Stimulated activated CD4-positive, alpha-beta T cell treated with anti-CD3 and anti-CD28 coated beads, Interleukin-15, amount 100 ng/mL, for 48 hours (primary cell): ENCODE measurements at regions not wholly inside any gene's neighbourhood (a gene's known extent, or its start where the extent isn't known, plus 50 kb on each side); places are given as distances from the start of the nearest gene placed in this dataset.
"Not testable (repeated sequence)": the region's sequence is repeated elsewhere in the genome, so short reads cannot be mapped to it uniquely, and the experiment has no call there.

Source experiments
- DNase-seq, 2 donors: peaks; one replicate each; pipeline ENCODE4 v3.0.0-alpha.2; 2020; ENCODE audit warnings: low read depth in 2 of 2

- DNase-seq, result no peak
Measured at GRCh38 chr1:113185463-113186104, 112.6 kb downstream of the LRIG2 start.

- no peak for DNase-seq
Measured at GRCh38 chr1:113190078-113190477, 117.1 kb downstream of the LRIG2 start.

DNA sequence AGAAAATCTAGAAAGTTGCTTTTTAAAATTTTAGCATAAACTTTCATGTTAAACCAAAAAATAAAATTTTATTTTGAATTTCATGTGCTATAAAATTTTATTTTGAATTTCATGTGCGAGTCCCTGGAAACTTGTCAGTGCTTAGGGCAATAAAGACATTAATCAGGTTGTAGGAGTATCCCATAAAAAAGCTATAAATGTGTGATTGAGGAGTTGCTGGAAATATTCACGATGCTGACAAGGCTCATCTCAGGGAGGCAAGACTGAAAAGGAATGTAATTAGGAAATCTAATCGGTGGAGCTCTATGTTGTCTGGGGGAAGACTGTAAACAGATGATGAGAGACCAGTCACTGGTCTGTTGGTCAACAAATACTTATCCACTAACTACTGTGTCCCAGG is 117.9 kb downstream of the LRIG2 start:
- no peak for DNase-seq

- DNase-seq, result no peak
Measured at GRCh38 chr1:113191579-113192076, 118.6 kb downstream of the LRIG2 start.

- no peak for DNase-seq
Measured at GRCh38 chr1:113192242-113192641, 119.2 kb downstream of the LRIG2 start.

DNA sequence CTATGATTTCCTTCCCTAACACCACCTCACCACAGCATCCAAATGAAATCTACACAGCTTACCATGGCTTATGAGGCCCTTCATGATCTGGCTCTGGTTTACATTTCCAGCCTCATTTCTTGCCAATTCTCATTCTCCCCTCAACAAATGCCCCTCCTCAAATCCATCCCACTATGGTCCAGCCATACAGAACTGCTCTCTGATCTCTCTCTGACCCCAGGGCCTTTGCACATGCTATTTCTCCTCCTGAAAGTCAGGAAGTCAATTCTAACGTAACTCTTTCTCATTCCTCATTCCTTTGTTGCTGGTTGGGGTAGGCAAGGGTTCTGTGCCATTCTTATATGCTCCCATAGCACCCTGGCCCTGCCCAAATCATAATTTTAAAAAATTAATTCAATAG is 120.0 kb downstream of the LRIG2 start:
- DNase-seq, result no peak

DNA sequence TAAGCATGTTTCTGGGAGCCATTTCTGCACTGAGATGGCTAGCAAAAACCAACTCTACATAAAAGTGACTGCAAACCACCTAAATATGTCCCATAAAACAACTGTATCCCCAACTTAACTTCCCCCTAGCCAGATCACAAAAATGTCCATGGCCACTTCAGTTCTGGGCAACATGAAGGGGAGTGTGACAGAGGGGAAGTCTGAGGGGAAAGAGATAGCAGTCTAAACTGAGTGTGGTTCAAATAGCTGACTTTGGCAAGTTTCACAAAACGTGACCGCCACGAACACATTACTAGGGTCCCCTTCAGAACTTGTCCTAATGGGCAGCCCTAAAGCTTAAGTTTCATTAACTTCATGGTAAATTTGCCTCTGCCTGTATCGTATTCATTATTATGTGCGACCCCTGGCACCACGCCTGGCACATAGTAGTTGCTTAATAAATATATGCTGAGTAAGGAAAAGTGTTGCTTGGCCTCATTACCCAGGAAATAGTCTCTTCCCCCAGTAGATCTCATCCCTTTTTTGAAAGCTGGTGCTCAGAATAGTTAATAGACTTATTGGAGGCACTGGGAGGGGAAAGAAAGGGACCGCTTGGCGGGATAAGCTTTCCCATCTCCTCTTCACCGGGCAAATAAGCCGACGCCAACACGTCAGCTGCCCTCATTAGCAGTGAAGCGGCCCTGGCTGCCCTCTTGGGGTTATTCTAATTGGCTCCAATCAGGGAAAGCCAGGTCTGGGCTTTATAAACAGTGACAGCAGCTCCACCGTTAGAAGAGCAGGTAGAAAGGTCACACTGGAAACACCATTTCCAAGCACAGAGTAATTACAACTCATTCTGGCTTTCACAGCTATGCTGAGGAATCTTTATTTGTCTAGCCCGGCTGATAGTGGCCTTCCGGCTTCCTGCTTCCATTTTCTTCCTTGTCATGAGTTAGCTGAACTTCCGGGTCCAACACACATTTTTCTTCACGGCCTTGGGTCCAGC is 122.1 kb downstream of the LRIG2 start:
- DNase-seq, result no peak

GRCh38 chr1:113197719-113198330 is 124.8 kb downstream of the LRIG2 start:
- DNase-seq, result no peak

DNA sequence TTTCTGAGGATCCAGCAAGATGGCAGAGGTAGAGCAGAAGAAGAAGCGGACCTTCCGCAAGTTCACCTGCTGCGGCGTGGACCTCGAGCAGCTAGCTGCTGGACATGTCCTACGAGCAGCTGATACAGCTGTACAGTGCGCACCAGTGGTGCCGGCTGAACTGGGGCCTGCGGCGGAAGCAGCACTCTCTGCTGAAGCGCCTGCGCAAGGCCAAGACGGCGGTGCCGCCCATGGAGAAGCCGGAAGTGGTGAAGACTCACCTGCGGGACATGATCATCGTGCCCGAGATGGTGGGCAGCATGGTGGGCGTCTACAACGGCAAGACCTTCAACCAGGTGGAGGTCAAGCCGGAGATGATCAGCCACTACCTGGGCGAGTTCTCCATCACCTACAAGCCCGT is 125.8 kb downstream of the LRIG2 start:
- DNase-seq, result no peak

- no peak for DNase-seq
Measured at GRCh38 chr1:113199760-113200455, 126.9 kb downstream of the LRIG2 start.

DNA sequence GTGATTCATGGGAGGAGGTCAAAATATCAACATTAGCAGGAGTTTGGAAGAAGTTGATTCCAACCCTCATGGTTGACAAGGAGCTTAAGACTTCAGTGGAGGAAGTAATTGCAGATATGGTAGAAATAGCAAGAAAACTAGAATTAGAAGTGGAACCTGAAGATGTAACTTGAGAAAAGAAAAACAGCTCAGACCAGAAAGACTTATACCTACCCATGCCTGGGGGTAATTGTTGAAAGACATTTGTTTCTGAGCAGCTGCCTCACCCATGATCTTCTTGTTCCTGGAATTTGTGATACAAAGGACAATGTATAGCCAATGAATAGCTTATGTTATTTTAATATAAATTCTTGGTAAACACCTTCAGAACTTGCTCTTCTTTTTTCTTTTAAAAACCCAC is 128.6 kb downstream of the LRIG2 start:
- no peak for DNase-seq

GRCh38 chr1:113205980-113206766 is 133.2 kb downstream of the LRIG2 start:
- no peak for DNase-seq

DNA sequence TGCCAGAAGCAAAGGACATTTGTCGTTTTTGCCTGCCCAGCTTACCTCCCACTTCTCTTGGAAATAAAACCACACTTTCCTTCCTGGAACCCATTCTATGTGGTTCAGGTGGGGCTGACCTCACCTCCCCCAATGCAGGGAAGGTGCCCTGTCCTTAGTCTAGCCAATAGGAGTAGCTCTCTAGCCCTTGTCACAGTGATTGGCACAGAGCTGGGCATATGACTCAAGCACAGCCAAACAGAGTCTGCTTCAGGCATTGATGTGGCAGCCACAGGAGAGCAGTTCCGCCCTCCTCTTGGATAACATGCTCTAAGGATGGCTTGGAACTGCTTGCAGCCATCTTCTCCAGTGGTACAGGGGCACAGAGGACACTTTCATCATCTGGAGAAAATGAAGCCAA is 134.0 kb downstream of the LRIG2 start:
- DNase-seq, result no peak

- no peak for DNase-seq
Measured at GRCh38 chr1:113207457-113207856, 134.5 kb downstream of the LRIG2 start.

DNA sequence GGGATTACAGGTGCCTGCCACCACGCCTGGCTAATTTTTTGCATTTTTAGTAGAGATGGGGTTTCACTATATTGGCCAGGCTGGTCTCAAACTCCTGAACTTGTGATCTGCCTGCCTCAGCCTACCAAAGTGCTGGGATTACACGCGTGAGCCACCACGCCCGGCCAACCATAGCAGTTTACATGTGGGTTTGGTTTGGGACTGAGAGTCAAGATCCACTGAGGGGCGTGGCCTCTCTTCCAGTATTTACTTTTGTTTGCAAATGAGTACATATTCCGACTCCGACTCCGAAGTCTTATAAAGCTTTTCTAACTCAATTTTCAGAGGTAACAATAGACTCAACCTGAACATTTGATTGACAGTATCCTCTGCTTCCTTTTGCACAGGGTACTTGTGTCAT is 135.4 kb downstream of the LRIG2 start:
- DNase-seq, result not testable (repeated sequence)

DNA sequence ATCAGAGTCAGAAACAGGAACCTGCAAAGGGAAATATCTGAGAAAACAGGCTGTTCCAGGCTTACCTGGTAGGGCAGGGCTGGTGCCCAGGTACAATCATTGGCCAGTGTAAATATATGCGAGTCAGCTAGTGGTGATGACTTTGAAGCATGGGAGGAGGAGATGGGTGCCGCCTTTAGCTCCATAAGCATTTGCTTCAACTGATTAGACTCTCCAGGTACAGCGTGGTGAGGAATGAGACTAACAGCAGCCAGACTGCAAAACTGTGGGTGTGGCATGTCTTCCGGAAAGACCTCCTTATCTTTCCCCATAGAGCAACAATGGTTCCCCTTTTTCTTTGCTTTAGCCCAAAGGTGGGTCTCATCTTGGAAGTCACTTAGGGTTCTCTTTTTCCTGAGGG is 137.2 kb downstream of the LRIG2 start:
- DNase-seq, result no peak

DNA sequence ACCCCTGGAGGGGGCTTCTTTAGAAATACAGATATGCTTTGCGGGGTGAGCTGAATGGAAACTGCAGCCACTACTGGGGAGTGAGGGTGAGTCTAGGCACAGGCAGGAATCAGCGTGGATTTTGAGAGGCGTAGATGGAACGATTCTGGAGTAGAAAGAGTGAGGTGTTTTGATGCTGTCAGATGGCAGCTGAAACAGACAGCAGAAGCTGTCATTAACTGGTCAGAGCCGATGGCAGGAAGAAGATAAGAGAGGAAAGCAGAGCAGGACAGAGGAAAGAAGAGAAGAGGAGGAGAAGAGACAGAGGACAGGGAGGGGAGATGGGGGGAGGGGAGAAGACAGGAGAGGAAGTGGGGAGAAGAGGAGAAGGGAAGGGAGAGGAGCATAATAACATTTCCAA is 138.5 kb downstream of the LRIG2 start:
- DNase-seq, result no peak

DNA sequence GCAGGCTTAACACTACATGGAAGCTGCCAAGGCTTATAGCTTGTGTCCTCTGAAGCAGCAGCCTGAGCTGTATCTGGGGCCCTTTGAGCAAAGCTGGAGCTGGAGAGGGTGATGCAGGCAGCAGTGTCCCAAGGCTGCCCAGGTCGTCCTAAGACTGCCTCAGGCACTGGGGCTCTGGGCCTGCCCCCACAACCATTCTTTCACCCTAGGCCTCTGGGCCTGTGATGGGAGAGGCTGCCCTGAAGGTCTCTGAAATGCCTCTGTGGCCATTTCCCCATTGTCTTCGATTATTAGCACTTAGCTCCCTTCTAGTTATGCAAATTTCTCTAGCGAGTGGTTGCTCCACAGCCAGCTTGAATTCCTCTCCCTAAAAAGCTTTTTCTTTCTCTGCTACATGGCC is 142.0 kb downstream of the LRIG2 start:
- no peak for DNase-seq

GRCh38 chr1:113216664-113217063 is 143.7 kb downstream of the LRIG2 start:
- no peak for DNase-seq

GRCh38 chr1:113217447-113218208 is 144.6 kb downstream of the LRIG2 start:
- DNase-seq, result no peak
